Astrocyte of the cerebellum (primary cell): ENCODE measurements at regions not wholly inside any gene's neighbourhood (a gene's known extent, or its start where the extent isn't known, plus 50 kb on each side); places are given as distances from the start of the nearest gene placed in this dataset.
A peak's percentile ranks its signal among the peaks of the same experiment; 100 is the strongest.

Source experiments
- DNase-seq: peaks from one replicate; pipeline ENCODE4 v3.0.0-alpha.2; 2011; ENCODE audit warnings: low read depth
- H3K4me3 ChIP-seq: 2 replicates; pipeline ENCODE4 v1.5.1; 2011; ENCODE audit warnings: mild to moderate bottlenecking, low read depth, low read length, moderate library complexity
- CTCF ChIP-seq: IDR thresholded peaks from 2 replicates; pipeline ENCODE4 v1.5.1; 2012; ENCODE audit warnings: low read length, low read depth, moderate library complexity, mild to moderate bottlenecking; ENCODE audit errors: missing control alignments
- in situ Hi-C: cut with HindIII; loops from 2 replicates; pipeline ENCODE4 v1.10.0; 2017; ENCODE audit warnings: low sequenced_read_pairs

DNA sequence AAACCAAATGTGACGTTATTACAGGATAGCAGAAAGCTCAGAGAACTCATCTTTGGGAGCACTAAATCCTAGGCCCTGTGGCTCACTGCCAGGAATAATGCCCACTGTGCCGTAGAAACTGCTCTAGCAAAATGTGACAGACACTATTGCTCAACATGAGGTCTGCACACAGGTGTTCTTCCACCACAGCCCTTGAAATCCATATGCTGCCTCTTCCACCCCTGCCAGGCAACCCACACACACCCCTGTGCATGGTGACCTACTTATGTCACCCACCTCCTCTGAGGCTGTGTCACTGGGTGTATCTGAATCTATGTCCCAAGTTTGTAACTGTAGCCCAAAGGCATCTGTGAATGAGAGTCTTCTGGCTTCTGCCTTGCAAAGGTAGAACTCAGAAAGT, 66.1 kb upstream of the MBOAT2 start:
- no peak for TF ChIP-seq CTCF
- H3K4me3 ChIP-seq = no peak overlapping the region
- in situ Hi-C loops = no loop called here
- DNase-seq = no peak

GRCh38 chr2:9065901-9066300, 62.4 kb upstream of the MBOAT2 start:
- no peak overlapping the region for H3K4me3 ChIP-seq
- DNase-seq = no peak
- in situ Hi-C loops = no loop called here
- no peak for TF ChIP-seq CTCF

DNA sequence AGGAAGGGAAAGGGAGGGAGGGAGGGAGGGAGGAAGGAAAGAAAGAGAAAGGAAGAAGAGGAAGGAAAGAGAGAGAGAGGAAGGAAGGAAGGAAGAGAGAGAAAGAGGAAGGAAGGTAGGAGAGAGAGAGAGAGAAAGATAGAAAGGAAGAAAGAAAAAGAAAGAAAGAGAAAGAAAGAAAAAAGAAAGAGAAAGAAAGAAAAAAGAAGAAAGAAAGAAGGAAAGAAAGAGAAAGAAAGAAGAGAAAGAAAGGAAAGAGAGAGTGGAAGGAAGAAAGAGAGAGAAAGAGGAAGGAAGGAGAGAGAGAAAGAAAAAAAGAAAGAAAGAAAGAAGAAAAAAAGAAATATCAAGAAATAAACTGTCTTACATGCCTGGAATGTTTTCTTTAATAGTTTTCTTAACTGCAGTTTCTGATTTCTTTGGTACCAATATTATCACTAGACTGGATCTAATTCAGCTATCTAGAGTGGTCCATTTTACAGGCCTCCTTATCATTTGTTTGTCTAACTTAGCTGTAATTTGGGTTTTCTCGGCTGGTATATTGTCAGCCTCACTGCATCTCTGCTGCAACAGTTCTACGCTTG, 59.6 kb upstream of the MBOAT2 start:
- TF ChIP-seq CTCF = no peak
- no peak overlapping the region for H3K4me3 ChIP-seq
- in situ Hi-C loops = no loop called here
- DNase-seq = no peak

- no peak for TF ChIP-seq CTCF
- no peak overlapping the region for H3K4me3 ChIP-seq
- DNase-seq = no peak
- in situ Hi-C loops = no loop called here
Measured at GRCh38 chr2:9060819-9061218, 57.3 kb upstream of the MBOAT2 start.

DNA sequence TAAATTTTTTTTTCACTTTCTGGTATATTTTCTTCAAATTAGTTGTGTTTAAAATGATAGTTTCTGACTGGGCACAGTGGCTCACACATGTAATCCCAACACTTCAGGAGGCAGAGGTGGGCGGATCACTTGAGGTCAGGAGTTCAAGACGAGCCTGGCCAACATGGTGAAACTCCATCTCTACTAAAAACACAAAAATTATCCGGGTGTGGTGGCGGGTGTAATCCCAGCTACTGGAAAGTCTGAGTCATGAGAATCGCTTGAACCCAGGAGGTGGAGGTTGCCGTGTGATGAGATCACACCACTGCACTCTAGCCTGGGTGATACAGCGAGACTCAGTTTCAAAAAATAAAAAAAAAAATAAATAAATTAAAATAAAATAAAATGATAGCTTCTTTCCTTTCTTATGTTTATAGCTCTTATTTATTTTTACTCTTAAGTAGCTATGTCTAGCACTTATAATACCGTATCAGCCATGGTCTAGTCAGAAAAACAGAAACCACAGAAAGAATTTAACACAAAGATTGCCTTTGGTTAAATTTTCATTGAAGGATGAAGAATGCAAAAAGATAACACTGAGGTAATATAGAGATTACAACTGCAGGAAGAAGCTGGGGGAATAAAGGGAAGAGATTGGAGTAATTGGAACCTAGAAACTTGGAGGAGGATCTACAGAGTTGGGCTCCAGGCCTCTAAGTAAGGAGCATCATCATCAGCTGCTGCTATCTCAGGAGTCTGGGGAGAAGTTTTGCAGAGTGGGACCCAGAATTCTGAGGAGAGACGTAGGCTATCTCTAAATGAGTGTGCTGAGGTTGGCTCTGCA, 54.7 kb upstream of the MBOAT2 start:
- no peak for TF ChIP-seq CTCF
- DNase-seq = peak; percentile 15
- in situ Hi-C loops = no loop called here
- H3K4me3 ChIP-seq = no peak overlapping the region

GRCh38 chr2:9055471-9055870, 52.0 kb upstream of the MBOAT2 start:
- in situ Hi-C loops = no loop called here
- no peak overlapping the region for H3K4me3 ChIP-seq
- no peak for DNase-seq
- no peak for TF ChIP-seq CTCF
